ENCODE measurements at regions not wholly inside any gene's neighbourhood (a gene's known extent, or its start where the extent isn't known, plus 50 kb on each side); places are given as distances from the start of the nearest gene placed in this dataset.

DNA sequence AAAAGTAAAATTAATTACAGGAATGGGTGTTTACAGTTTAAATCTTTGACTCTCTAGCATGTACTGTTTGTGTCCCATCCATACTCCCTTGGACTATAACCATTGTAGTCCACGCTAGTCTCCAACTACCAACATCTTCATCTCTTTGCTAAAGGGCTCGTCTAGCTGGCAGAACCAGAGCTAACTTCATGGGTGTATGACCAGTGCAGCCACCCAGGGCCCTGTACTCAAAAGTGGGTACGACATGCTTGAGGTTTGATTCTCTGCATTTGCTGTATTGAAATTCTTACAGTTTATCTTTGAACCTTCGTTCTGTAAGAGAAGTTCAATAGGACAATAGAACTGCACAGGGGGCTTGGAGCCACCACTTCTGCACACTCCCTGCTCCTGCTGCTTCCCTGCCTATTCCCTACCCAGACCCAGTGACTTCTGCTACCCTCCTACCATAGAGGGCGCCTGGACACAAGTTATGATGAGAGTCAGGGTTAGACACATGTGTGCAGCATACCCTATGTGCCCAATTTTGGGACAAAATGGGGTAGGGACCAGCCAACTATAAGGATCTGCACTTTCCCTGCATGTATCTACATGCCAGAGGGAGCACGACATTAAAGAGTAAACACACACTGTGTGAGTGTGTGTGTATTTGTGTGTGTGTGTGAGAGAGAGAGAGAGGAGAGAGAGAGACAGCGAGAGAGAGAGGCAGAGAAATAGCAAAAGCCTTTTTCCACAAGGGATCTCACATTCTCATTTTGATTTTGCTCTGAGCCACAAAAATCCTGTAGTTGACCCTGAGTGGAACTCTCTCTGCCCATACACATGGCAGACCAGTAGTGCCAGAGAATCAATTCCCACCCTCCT, 59.0 kb upstream of the NECTIN3 start:
- Histone ChIP-seq H3K27ac (no peak overlapping the region), H3K4me3 (no peak overlapping the region), H3K27me3 (no peaks in the 10 kb centered on the region), H3K4me1 (no peaks in the 10 kb centered on the region), H3K36me3 (no peaks in the 10 kb centered on the region), H3K9me3 (no peaks in the 10 kb centered on the region)
- TF ChIP-seq, protein P1, sequence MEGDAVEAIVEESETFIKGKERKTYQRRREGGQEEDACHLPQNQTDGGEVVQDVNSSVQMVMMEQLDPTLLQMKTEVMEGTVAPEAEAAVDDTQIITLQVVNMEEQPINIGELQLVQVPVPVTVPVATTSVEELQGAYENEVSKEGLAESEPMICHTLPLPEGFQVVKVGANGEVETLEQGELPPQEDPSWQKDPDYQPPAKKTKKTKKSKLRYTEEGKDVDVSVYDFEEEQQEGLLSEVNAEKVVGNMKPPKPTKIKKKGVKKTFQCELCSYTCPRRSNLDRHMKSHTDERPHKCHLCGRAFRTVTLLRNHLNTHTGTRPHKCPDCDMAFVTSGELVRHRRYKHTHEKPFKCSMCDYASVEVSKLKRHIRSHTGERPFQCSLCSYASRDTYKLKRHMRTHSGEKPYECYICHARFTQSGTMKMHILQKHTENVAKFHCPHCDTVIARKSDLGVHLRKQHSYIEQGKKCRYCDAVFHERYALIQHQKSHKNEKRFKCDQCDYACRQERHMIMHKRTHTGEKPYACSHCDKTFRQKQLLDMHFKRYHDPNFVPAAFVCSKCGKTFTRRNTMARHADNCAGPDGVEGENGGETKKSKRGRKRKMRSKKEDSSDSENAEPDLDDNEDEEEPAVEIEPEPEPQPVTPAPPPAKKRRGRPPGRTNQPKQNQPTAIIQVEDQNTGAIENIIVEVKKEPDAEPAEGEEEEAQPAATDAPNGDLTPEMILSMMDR (IDR thresholded peaks at IDR 0.05): no peak
- DNase-seq (ENCODE audit: low spot score): no peak

Small RNA genes in the stretch of these regions (microRNA-seq; reads per million reads assigned to microRNA genes)
- gene MIR4445 (ENCODE audit: borderline number of aligned reads in 2 of 2, borderline replicate concordance in 1 of 2): 0 reads per million in 2 donors

All from right atrium auricular region (tissue), 2 donors.